ENCODE measurements at regions not wholly inside any gene's neighbourhood (a gene's known extent, or its start where the extent isn't known, plus 50 kb on each side); places are given as distances from the start of the nearest gene placed in this dataset.

GRCh38 chr4:126106658-126107057 is 791.9 kb downstream of the FAT4 start:
- DNase-seq (ENCODE audit: low read depth), result peak; percentile 3
- H3K4me3 ChIP-seq (ENCODE audit: low read length), result no peak overlapping the region
- TF ChIP-seq, protein P1, sequence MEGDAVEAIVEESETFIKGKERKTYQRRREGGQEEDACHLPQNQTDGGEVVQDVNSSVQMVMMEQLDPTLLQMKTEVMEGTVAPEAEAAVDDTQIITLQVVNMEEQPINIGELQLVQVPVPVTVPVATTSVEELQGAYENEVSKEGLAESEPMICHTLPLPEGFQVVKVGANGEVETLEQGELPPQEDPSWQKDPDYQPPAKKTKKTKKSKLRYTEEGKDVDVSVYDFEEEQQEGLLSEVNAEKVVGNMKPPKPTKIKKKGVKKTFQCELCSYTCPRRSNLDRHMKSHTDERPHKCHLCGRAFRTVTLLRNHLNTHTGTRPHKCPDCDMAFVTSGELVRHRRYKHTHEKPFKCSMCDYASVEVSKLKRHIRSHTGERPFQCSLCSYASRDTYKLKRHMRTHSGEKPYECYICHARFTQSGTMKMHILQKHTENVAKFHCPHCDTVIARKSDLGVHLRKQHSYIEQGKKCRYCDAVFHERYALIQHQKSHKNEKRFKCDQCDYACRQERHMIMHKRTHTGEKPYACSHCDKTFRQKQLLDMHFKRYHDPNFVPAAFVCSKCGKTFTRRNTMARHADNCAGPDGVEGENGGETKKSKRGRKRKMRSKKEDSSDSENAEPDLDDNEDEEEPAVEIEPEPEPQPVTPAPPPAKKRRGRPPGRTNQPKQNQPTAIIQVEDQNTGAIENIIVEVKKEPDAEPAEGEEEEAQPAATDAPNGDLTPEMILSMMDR (conservative IDR thresholded peaks at IDR 0.05; ENCODE audit: low read length), result peak; percentile 32

- no peak for DNase-seq (ENCODE audit: low read depth)
- TF ChIP-seq, protein P1 (conservative IDR thresholded peaks at IDR 0.05; ENCODE audit: low read length), result no peak
- no peak overlapping the region for H3K4me3 ChIP-seq (ENCODE audit: low read length)
Measured at GRCh38 chr4:126109836-126110235, 795.1 kb downstream of the FAT4 start.

DNA sequence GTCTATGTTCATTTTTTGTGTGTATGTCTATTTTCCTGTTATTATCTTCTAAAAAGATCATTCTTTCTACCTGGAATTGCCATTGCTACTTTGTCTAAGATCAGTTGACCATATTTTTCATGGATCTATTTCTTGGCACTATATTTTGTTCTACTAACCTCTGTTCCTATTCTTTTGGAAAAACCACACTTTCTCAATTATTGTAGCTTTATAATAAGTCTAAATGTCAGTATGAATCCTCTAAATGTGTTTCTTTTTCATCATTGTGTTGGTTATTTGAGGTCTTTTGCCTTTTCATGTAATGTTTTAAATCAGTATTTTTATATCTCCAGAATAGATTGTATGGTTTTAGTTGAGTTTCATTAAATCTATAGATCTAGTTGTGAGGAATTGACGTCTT is 798.3 kb downstream of the FAT4 start:
- no peak for DNase-seq (ENCODE audit: low read depth)
- TF ChIP-seq, protein P1 (conservative IDR thresholded peaks at IDR 0.05; ENCODE audit: low read length), result no peak
- H3K4me3 ChIP-seq (ENCODE audit: low read length), result no peak overlapping the region

GRCh38 chr4:126123611-126124325 is 809.0 kb downstream of the FAT4 start:
- TF ChIP-seq, protein P1 (conservative IDR thresholded peaks at IDR 0.05; ENCODE audit: low read length), result no peak
- DNase-seq (ENCODE audit: low read depth), result peak; percentile 8

GRCh38 chr4:126124818-126125217 is 810.1 kb downstream of the FAT4 start:
- peak; percentile 30 for DNase-seq (ENCODE audit: low read depth)
- TF ChIP-seq, protein P1 (conservative IDR thresholded peaks at IDR 0.05; ENCODE audit: low read length), result no peak

More at GRCh38 chr4:126123611-126124325, 809.0 kb downstream of the FAT4 start:
- no peak overlapping the region for H3K4me3 ChIP-seq (ENCODE audit: low read length)

GRCh38 chr4:126130215-126130614 is 815.5 kb downstream of the FAT4 start:
- DNase-seq (ENCODE audit: low read depth), result no peak
- TF ChIP-seq, protein P1 (conservative IDR thresholded peaks at IDR 0.05; ENCODE audit: low read length), result no peak
- no peak overlapping the region for H3K4me3 ChIP-seq (ENCODE audit: low read length)

More at GRCh38 chr4:126124818-126125217, 810.1 kb downstream of the FAT4 start:
- no peak overlapping the region for H3K4me3 ChIP-seq (ENCODE audit: low read length)
